Lung (tissue), 11 donors: ENCODE measurements at regions not wholly inside any gene's neighbourhood (a gene's known extent, or its start where the extent isn't known, plus 50 kb on each side); places are given as distances from the start of the nearest gene placed in this dataset.

Experiments
- ATAC-seq: fragments of 200-7000 bp; cut with Tn5 transposase; one replicate; pipeline ENCODE4 v1.9.1; 2020; ENCODE audit warnings: moderate number of reproducible peaks; ENCODE audit not compliant: insufficient read depth, low FRiP score
- DNase-seq, 3 donors: peaks; one replicate each; pipeline ENCODE4 v3.0.0-alpha.2; 2013 to 2017
- H3K27ac ChIP-seq, 2 donors: one replicate each; pipeline ENCODE4 v1.5.1; 2013; ENCODE audit warnings: mild to moderate bottlenecking in 2 of 2, moderate library complexity in 2 of 2, control low read depth in 1 of 2, inconsistent platforms in 1 of 2, low read depth in 1 of 2, low read length in 1 of 2
- H3K27me3 ChIP-seq, 3 donors: one replicate each; pipeline ENCODE4 v1.5.1; 2013; ENCODE audit warnings: low read length in 2 of 3; ENCODE audit not compliant: control insufficient read depth in 3 of 3, insufficient read depth in 3 of 3
- H3K36me3 ChIP-seq, 4 donors: one replicate each; pipeline ENCODE4 v1.5.1; 2013; ENCODE audit warnings: low read length in 4 of 4, mild to moderate bottlenecking in 1 of 4, moderate library complexity in 1 of 4; ENCODE audit not compliant: control insufficient read depth in 4 of 4, insufficient read depth in 4 of 4
- H3K4me1 ChIP-seq, 5 donors: one replicate each; pipeline ENCODE4 v1.5.1; 2013; ENCODE audit warnings: low read length in 5 of 5, mild to moderate bottlenecking in 2 of 5, moderate library complexity in 1 of 5; ENCODE audit not compliant: control insufficient read depth in 5 of 5, insufficient read depth in 5 of 5
- H3K4me3 ChIP-seq: one replicate; pipeline ENCODE4 v1.5.1; 2013; ENCODE audit warnings: mild to moderate bottlenecking, control low read depth, moderate library complexity
- H3K9ac ChIP-seq, 2 donors: one replicate each; pipeline ENCODE4 v1.5.1; 2013; ENCODE audit warnings: low read length in 2 of 2, control low read depth in 1 of 2; ENCODE audit not compliant: insufficient read depth in 1 of 2
- H3K9me3 ChIP-seq, 4 donors: one replicate each; pipeline ENCODE4 v1.5.1; 2013; ENCODE audit warnings: low read length in 3 of 4, mild to moderate bottlenecking in 1 of 4, moderate library complexity in 1 of 4; ENCODE audit not compliant: control insufficient read depth in 4 of 4, insufficient read depth in 3 of 4
- WGBS, 2 donors: extraction: QIAGEN DNeasy Blood & Tissue Kit; methylation state at CpG; one replicate each; pipeline ENCODE4 v1.1.7; 2013; 5-methylcytosine and 5-hydroxymethylcytosine counted together
- TF ChIP-seq, protein P1 (sequence below): IDR thresholded peaks from 2 replicates; pipeline ENCODE4 v1.5.1; 2012; ENCODE audit warnings: mild to moderate bottlenecking; ENCODE audit errors: control extremely low read depth, extremely low read depth
- donor health status: control.
- donor health status: control.
- donor health status: Bipolar disorder and iron deficiency.
- donor health status: healthy.
- donor health status: DM: yes; HTN: yes; CAD: no.

DNA sequence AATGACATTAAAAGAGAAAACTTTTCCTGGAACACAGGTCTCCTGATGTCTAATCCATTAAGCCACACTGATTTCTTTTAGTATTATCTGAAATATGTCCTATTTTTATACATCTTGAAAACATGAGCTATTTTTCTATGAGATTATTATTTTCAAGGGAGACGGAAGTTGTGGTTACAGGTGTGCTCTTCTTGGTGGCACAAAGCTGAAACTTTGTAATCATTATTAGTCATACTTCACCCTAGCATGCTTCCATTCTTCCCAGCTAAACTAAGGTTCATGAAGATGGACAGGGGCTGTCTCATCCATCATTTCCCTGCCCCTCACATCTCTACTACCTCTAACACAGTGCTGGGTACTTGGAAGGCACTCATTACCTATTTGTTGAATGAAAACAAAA is 85.6 kb upstream of the POU1F1 start:
- WGBS, 2 donors, result 81 to 96% methylated on average over 1 of the region's 1 CpG
- Histone ChIP-seq H3K27ac (no peak overlapping the region), H3K9me3 (no peaks in the 10 kb centered on the region), H3K4me3 (no peak overlapping the region), H3K4me1 (no peaks in the 10 kb centered on the region), H3K27me3 (no peaks in the 10 kb centered on the region), H3K36me3 (no peaks in the 10 kb centered on the region), H3K9ac (no peak overlapping the region)
- no peak for DNase-seq
- TF ChIP-seq, protein P1, sequence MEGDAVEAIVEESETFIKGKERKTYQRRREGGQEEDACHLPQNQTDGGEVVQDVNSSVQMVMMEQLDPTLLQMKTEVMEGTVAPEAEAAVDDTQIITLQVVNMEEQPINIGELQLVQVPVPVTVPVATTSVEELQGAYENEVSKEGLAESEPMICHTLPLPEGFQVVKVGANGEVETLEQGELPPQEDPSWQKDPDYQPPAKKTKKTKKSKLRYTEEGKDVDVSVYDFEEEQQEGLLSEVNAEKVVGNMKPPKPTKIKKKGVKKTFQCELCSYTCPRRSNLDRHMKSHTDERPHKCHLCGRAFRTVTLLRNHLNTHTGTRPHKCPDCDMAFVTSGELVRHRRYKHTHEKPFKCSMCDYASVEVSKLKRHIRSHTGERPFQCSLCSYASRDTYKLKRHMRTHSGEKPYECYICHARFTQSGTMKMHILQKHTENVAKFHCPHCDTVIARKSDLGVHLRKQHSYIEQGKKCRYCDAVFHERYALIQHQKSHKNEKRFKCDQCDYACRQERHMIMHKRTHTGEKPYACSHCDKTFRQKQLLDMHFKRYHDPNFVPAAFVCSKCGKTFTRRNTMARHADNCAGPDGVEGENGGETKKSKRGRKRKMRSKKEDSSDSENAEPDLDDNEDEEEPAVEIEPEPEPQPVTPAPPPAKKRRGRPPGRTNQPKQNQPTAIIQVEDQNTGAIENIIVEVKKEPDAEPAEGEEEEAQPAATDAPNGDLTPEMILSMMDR, result no peak
- no peak for ATAC-seq

DNA sequence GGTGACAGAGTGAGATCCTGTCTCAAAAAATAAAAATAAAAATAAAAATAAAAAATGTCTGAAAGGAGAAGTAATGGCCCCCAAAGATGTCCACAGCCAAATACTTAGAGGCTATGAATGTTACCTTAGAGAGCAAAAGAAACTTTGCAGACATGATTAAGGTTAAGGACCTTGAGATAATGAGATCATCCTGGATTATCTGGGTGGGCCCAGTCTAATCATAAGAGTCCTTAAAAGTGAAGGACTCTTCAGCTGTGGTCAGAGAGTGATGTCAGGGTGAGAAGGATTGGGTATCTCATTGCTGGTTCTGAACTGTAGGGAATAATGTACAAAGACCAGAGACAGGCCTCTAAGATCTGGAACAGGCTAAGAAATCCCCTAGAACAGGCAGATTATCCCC is 84.9 kb upstream of the POU1F1 start:
- TF ChIP-seq, protein P1, result no peak
- Histone ChIP-seq H3K4me3 (no peak overlapping the region), H3K27ac (no peak overlapping the region), H3K4me1 (no peaks in the 10 kb centered on the region), H3K9ac (no peak overlapping the region), H3K36me3 (no peaks in the 10 kb centered on the region), H3K27me3 (no peaks in the 10 kb centered on the region), H3K9me3 (no peaks in the 10 kb centered on the region)
- no peak for ATAC-seq
- no peak for DNase-seq

DNA sequence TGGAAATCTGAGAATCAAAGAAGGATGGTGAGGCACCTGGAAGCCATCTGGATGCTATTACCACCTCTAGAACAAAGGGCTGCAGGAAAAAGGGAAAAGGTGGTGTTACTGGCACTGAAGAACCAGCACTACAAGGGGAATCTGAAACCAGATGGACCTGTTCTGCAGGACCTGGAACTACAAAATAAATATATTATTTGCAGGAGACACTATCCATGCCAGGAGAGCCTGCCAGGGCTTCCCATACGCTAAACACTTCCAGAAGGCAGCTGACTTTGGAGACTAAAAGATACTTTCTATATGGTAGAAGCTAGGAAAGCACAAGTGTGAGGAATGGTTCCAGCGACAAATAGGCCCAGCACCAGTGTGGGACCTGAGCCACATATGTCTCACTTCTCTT is 83.4 kb upstream of the POU1F1 start:
- Histone ChIP-seq H3K4me3 (no peak overlapping the region), H3K9ac (no peak overlapping the region), H3K9me3 (no peaks in the 10 kb centered on the region), H3K4me1 (no peaks in the 10 kb centered on the region), H3K27me3 (no peaks in the 10 kb centered on the region), H3K27ac (no peak overlapping the region), H3K36me3 (no peaks in the 10 kb centered on the region)
- 81 to 88% methylated on average over 2 of the region's 2 CpGs for WGBS, 2 donors
- ATAC-seq (no peak), DNase-seq (peak in 2 of 3 donors; percentile 18 to 41)
- TF ChIP-seq, protein P1, result no peak

DNA sequence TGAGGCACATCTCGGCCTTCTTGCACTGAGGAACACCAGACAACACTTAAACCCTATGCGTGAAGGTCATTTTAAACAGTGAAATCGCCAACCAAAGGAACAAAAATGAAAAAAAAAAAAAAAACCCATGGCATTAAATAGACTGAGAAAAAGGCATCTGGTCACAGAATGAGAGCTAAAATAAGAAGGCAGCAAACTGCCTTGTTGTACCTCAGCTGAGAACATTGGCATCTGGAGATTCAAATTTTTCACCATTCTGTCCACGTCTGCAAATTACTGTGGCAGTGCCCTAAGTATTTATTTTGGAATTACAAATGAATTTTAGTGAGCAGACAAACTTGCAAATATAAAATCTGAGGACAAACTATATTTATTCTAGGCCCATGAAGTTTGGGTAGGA is 82.6 kb upstream of the POU1F1 start:
- no peaks in the 10 kb centered on the region for H3K4me1 ChIP-seq
- TF ChIP-seq, protein P1, result no peak
- no peak overlapping the region for H3K27ac ChIP-seq
- ATAC-seq (no peak), DNase-seq (no peak)
- H3K9ac ChIP-seq, result no peak overlapping the region
- H3K9me3 ChIP-seq, result no peaks in the 10 kb centered on the region
- no peak overlapping the region for H3K4me3 ChIP-seq
- 85 to 91% methylated on average over 4 of the region's 4 CpGs for WGBS, 2 donors
- H3K27me3 ChIP-seq, result no peaks in the 10 kb centered on the region
- no peaks in the 10 kb centered on the region for H3K36me3 ChIP-seq
